OCI-LY7 (cell line): ENCODE measurements at regions not wholly inside any gene's neighbourhood (a gene's known extent, or its start where the extent isn't known, plus 50 kb on each side); places are given as distances from the start of the nearest gene placed in this dataset.

Experiments
- CTCF ChIP-seq: fragments of 200-600 bp; sonication (generic); conservative IDR thresholded peaks from 2 replicates; pipeline ENCODE4 v1.5.1; 2014; ENCODE audit warnings: mild to moderate bottlenecking, antibody characterized with exemption, low read length, moderate library complexity, mixed read lengths
- EZH2phosphoT487 ChIP-seq: fragments of 200-600 bp; sonication (generic); IDR thresholded peaks from 2 replicates; pipeline ENCODE4 v1.6.1; 2018; ENCODE audit warnings: low read depth, borderline replicate concordance, mild to moderate bottlenecking, mixed run types, antibody characterized with exemption, low read length, moderate library complexity, mixed read lengths

- peak; percentile 61 for TF ChIP-seq CTCF
- no peak for TF ChIP-seq EZH2phosphoT487
Observed at GRCh38 chr10:4767033-4767814, 58.8 kb upstream of the AKR1E2 start.
